ENCODE measurements at regions not wholly inside any gene's neighbourhood (a gene's known extent, or its start where the extent isn't known, plus 50 kb on each side); places are given as distances from the start of the nearest gene placed in this dataset.

GRCh38 chr6:153840039-153840850 lies 198.8 kb upstream of the OPRM1 start:
- Histone ChIP-seq H3K27me3 (ENCODE audit: control insufficient read depth, extremely low read depth, insufficient read depth, low read length) (no peaks in the 10 kb centered on the region), H3K4me3 (ENCODE audit: control insufficient read depth in 2 of 3, extremely low read depth in 1 of 3, insufficient read depth in 2 of 3, low read depth in 1 of 3, low read length in 3 of 3) (no peak overlapping the region), H3K9me3 (ENCODE audit: control insufficient read depth, low read depth, low read length) (no peaks in the 10 kb centered on the region), H3K9ac (ENCODE audit: control insufficient read depth, extremely low read depth, insufficient read depth, low read length) (no peak overlapping the region), H3K4me2 (ENCODE audit: control insufficient read depth, extremely low read depth, insufficient read depth, low read depth, low read length) (no peak overlapping the region), H3K79me2 (ENCODE audit: control insufficient read depth, insufficient read depth, low read length) (no peaks in the 10 kb centered on the region), H3K36me3 (ENCODE audit: control insufficient read depth in 2 of 2, extremely low read depth in 1 of 2, insufficient read depth in 2 of 2, low read length in 2 of 2) (no peaks in the 10 kb centered on the region), H4K20me1 (ENCODE audit: control insufficient read depth, extremely low read depth, insufficient read depth, low read length) (no peaks in the 10 kb centered on the region), H3K27ac (ENCODE audit: control insufficient read depth, insufficient read depth, low read length) (no peak overlapping the region), H3K4me1 (ENCODE audit: control insufficient read depth, extremely low read depth, insufficient read depth, low read length) (no peaks in the 10 kb centered on the region), H3K9me1 (ENCODE audit: control insufficient read depth, extremely low read depth, insufficient read depth, low read length) (no peaks in the 10 kb centered on the region), H2AFZ (ENCODE audit: control insufficient read depth, low read length) (no peak overlapping the region)
- FAIRE-seq = no peak
- TF ChIP-seq EZH2 (IDR thresholded peaks at IDR 0.05; ENCODE audit: low read length) (no peak), CTCF (optimal IDR thresholded peaks at IDR 0.05 in 1 of 3, IDR thresholded peaks at IDR 0.05 in 1 of 3, conservative IDR thresholded peaks at IDR 0.05 in 1 of 3; ENCODE audit: extremely low read depth in 1 of 3, insufficient read depth in 2 of 3, low read length in 3 of 3) (no peak)
- dilution Hi-C loops (cut with MboI; ENCODE audit: extremely low pct_ligation_motif_present, low sequenced_read_pairs) = no loop called here
- no peak for DNase-seq (ENCODE audit: low read depth, low spot score)

- peaks cover 4% of the 10 kb centered on the region for H3K9me3 ChIP-seq (ENCODE audit: control insufficient read depth, low read depth, low read length)
- no peaks in the 10 kb centered on the region for H3K4me1 ChIP-seq (ENCODE audit: control insufficient read depth, extremely low read depth, insufficient read depth, low read length)
- no peak overlapping the region for H3K4me3 ChIP-seq (ENCODE audit: control insufficient read depth in 2 of 3, extremely low read depth in 1 of 3, insufficient read depth in 2 of 3, low read depth in 1 of 3, low read length in 3 of 3)
- H3K79me2 ChIP-seq (ENCODE audit: control insufficient read depth, insufficient read depth, low read length) = no peaks in the 10 kb centered on the region
- no peak overlapping the region for H3K27ac ChIP-seq (ENCODE audit: control insufficient read depth, insufficient read depth, low read length)
- dilution Hi-C loops (cut with MboI; ENCODE audit: extremely low pct_ligation_motif_present, low sequenced_read_pairs) = no loop called here
- H2AFZ ChIP-seq (ENCODE audit: control insufficient read depth, low read length) = no peak overlapping the region
- no peak for TF ChIP-seq CTCF (optimal IDR thresholded peaks at IDR 0.05 in 1 of 3, IDR thresholded peaks at IDR 0.05 in 1 of 3, conservative IDR thresholded peaks at IDR 0.05 in 1 of 3; ENCODE audit: extremely low read depth in 1 of 3, insufficient read depth in 2 of 3, low read length in 3 of 3)
- no peak for TF ChIP-seq EZH2 (IDR thresholded peaks at IDR 0.05; ENCODE audit: low read length)
- FAIRE-seq (no peak), DNase-seq (ENCODE audit: low read depth, low spot score) (no peak)
- H4K20me1 ChIP-seq (ENCODE audit: control insufficient read depth, extremely low read depth, insufficient read depth, low read length) = no peaks in the 10 kb centered on the region
- no peaks in the 10 kb centered on the region for H3K36me3 ChIP-seq (ENCODE audit: control insufficient read depth in 2 of 2, extremely low read depth in 1 of 2, insufficient read depth in 2 of 2, low read length in 2 of 2)
- H3K4me2 ChIP-seq (ENCODE audit: control insufficient read depth, extremely low read depth, insufficient read depth, low read depth, low read length) = no peak overlapping the region
- H3K9ac ChIP-seq (ENCODE audit: control insufficient read depth, extremely low read depth, insufficient read depth, low read length) = no peak overlapping the region
- H3K9me1 ChIP-seq (ENCODE audit: control insufficient read depth, extremely low read depth, insufficient read depth, low read length) = no peaks in the 10 kb centered on the region
- H3K27me3 ChIP-seq (ENCODE audit: control insufficient read depth, extremely low read depth, insufficient read depth, low read length) = no peaks in the 10 kb centered on the region
Measured at GRCh38 chr6:153832543-153832942, 206.5 kb upstream of the OPRM1 start.

Data from keratinocyte (primary cell).